Endodermal cell (in vitro differentiated cells): ENCODE measurements at regions not wholly inside any gene's neighbourhood (a gene's known extent, or its start where the extent isn't known, plus 50 kb on each side); places are given as distances from the start of the nearest gene placed in this dataset.
"Not testable (repeated sequence)": the region's sequence is repeated elsewhere in the genome, so short reads cannot be mapped to it uniquely, and the experiment has no call there.

Experiments used
- DNase-seq: peaks from one replicate; pipeline ENCODE4 v3.0.0-alpha.2; 2017
- H3K27ac ChIP-seq: 2 replicates; pipeline ENCODE4 v1.5.1; 2013; ENCODE audit warnings: mild to moderate bottlenecking, low read depth, low read length, moderate library complexity
- H3K27me3 ChIP-seq: 2 replicates; pipeline ENCODE4 v1.6.1; 2013; ENCODE audit warnings: mild to moderate bottlenecking, low read length, moderate library complexity; ENCODE audit not compliant: insufficient read depth, control insufficient read depth, poor library complexity, severe bottlenecking
- H3K36me3 ChIP-seq: 2 replicates; pipeline ENCODE4 v1.7.0; 2013; ENCODE audit warnings: mild to moderate bottlenecking, low read length, moderate library complexity; ENCODE audit not compliant: control insufficient read depth, insufficient read depth
- H3K4me1 ChIP-seq: one replicate; pipeline ENCODE4 v1.7.0; 2013; ENCODE audit warnings: low read length; ENCODE audit not compliant: control insufficient read depth, insufficient read depth
- H3K4me3 ChIP-seq: 2 replicates; pipeline ENCODE4 v1.5.1; 2013; ENCODE audit warnings: mild to moderate bottlenecking, low read length, moderate library complexity
- H3K9ac ChIP-seq: 2 replicates; pipeline ENCODE4 v1.6.1; 2013; ENCODE audit warnings: mild to moderate bottlenecking, low read length, moderate library complexity; ENCODE audit not compliant: poor library complexity, severe bottlenecking; ENCODE audit errors: extremely low read depth
- H3K9me3 ChIP-seq: 2 replicates; pipeline ENCODE4 v1.6.1; 2013; ENCODE audit warnings: mild to moderate bottlenecking, low read length, moderate library complexity; ENCODE audit not compliant: control insufficient read depth
- H3K27ac Mint-ChIP-seq: 2 replicates; pipeline ENCODE4 v1.8.0; 2020; ENCODE audit warnings: mixed read lengths
- H3K27me3 Mint-ChIP-seq: 2 replicates; pipeline ENCODE4 v1.8.0; 2021; ENCODE audit warnings: mild to moderate bottlenecking, mixed read lengths; ENCODE audit not compliant: insufficient read depth
- H3K36me3 Mint-ChIP-seq: 2 replicates; pipeline ENCODE4 v1.8.0; 2020; ENCODE audit warnings: low read depth, mixed read lengths
- H3K4me1 Mint-ChIP-seq: 2 replicates; pipeline ENCODE4 v1.8.0; 2020; ENCODE audit warnings: mixed read lengths
- H3K4me3 Mint-ChIP-seq: 2 replicates; pipeline ENCODE4 v1.8.0; 2020; ENCODE audit warnings: mild to moderate bottlenecking, moderate library complexity, mixed read lengths
- H3K9me3 Mint-ChIP-seq: 2 replicates; pipeline ENCODE4 v1.8.0; 2020; ENCODE audit warnings: mild to moderate bottlenecking, mixed read lengths
- WGBS, 2 experiments: methylation state at CpG; one replicate each; pipeline versions ENCODE4 v1.1.5 to v1.1.7; 2013; ENCODE audit warnings: missing lambda C conversion rate in 2 of 2, mixed read lengths in 1 of 2; ENCODE audit not compliant: insufficient coverage in 1 of 2, insufficient read length in 1 of 2; 5-methylcytosine and 5-hydroxymethylcytosine counted together
- TF ChIP-seq, protein P1 (sequence below): fragments of 200-600 bp; sonication (generic); conservative IDR thresholded peaks from 2 replicates; pipeline ENCODE4 v1.5.0; 2021; ENCODE audit warnings: antibody characterized with exemption, mild to moderate bottlenecking

GRCh38 chr7:110454713-110455112 lies 636.2 kb upstream of the LRRN3 start:
- Histone ChIP-seq H3K27me3 (no peaks in the 10 kb centered on the region), H3K36me3 (no peaks in the 10 kb centered on the region), H3K9ac (no peak overlapping the region), H3K9me3 (no peaks in the 10 kb centered on the region), H3K4me1 (no peaks in the 10 kb centered on the region), H3K4me3 (no peak overlapping the region), H3K27ac (no peak overlapping the region)
- H3K27ac Mint-ChIP-seq, result no peak overlapping the region
- 100% methylated on average over 1 to 3 of the region's 3 CpGs for WGBS, 2 experiments
- H3K4me1 Mint-ChIP-seq, result no peaks in the 10 kb centered on the region
- H3K4me3 Mint-ChIP-seq, result no peak overlapping the region
- no peaks in the 10 kb centered on the region for H3K27me3 Mint-ChIP-seq
- H3K9me3 Mint-ChIP-seq, result no peaks in the 10 kb centered on the region
- TF ChIP-seq, protein P1, sequence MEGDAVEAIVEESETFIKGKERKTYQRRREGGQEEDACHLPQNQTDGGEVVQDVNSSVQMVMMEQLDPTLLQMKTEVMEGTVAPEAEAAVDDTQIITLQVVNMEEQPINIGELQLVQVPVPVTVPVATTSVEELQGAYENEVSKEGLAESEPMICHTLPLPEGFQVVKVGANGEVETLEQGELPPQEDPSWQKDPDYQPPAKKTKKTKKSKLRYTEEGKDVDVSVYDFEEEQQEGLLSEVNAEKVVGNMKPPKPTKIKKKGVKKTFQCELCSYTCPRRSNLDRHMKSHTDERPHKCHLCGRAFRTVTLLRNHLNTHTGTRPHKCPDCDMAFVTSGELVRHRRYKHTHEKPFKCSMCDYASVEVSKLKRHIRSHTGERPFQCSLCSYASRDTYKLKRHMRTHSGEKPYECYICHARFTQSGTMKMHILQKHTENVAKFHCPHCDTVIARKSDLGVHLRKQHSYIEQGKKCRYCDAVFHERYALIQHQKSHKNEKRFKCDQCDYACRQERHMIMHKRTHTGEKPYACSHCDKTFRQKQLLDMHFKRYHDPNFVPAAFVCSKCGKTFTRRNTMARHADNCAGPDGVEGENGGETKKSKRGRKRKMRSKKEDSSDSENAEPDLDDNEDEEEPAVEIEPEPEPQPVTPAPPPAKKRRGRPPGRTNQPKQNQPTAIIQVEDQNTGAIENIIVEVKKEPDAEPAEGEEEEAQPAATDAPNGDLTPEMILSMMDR, result no peak
- H3K36me3 Mint-ChIP-seq, result no peaks in the 10 kb centered on the region
- DNase-seq, result no peak

- Mint-ChIP-seq H3K27me3 (no peaks in the 10 kb centered on the region), H3K4me1 (no peaks in the 10 kb centered on the region), H3K9me3 (no peaks in the 10 kb centered on the region), H3K4me3 (no peak overlapping the region), H3K36me3 (no peaks in the 10 kb centered on the region), H3K27ac (no peak overlapping the region)
- Histone ChIP-seq H3K27ac (no peak overlapping the region), H3K9me3 (no peaks in the 10 kb centered on the region), H3K9ac (no peak overlapping the region), H3K27me3 (no peaks in the 10 kb centered on the region), H3K4me1 (no peaks in the 10 kb centered on the region), H3K36me3 (no peaks in the 10 kb centered on the region), H3K4me3 (no peak overlapping the region)
- WGBS, 2 experiments, result 88 to 100% methylated on average over 1 of the region's 2 CpGs
- DNase-seq, result no peak
- TF ChIP-seq, protein P1, result no peak
Measured at GRCh38 chr7:110461621-110462020, 629.3 kb upstream of the LRRN3 start.

- Histone ChIP-seq H3K36me3 (no peaks in the 10 kb centered on the region), H3K27me3 (no peaks in the 10 kb centered on the region), H3K27ac (no peak overlapping the region), H3K4me3 (no peak overlapping the region), H3K9me3 (no peaks in the 10 kb centered on the region), H3K9ac (no peak overlapping the region), H3K4me1 (no peaks in the 10 kb centered on the region)
- H3K9me3 Mint-ChIP-seq, result peaks cover 30% of the 10 kb centered on the region
- TF ChIP-seq, protein P1, result no peak
- H3K27me3 Mint-ChIP-seq, result no peaks in the 10 kb centered on the region
- no peaks in the 10 kb centered on the region for H3K4me1 Mint-ChIP-seq
- no peaks in the 10 kb centered on the region for H3K36me3 Mint-ChIP-seq
- H3K27ac Mint-ChIP-seq, result no peak overlapping the region
- H3K4me3 Mint-ChIP-seq, result no peak overlapping the region
- DNase-seq, result no peak
Measured at GRCh38 chr7:110470420-110470819, 620.5 kb upstream of the LRRN3 start.

GRCh38 chr7:110472419-110472818 lies 618.5 kb upstream of the LRRN3 start:
- H3K9ac ChIP-seq, H3K9me3 ChIP-seq, H3K4me1 Mint-ChIP-seq, H3K36me3 Mint-ChIP-seq, H3K27me3 ChIP-seq, H3K27ac ChIP-seq, H3K4me3 Mint-ChIP-seq, H3K36me3 ChIP-seq, H3K4me3 ChIP-seq, H3K27ac Mint-ChIP-seq, DNase-seq, H3K27me3 Mint-ChIP-seq, H3K4me1 ChIP-seq: not testable (repeated sequence)
- peaks cover 34% of the 10 kb centered on the region for H3K9me3 Mint-ChIP-seq
- 82 to 100% methylated on average over 3 to 7 of the region's 7 CpGs for WGBS, 2 experiments
